Urinary bladder (tissue), 3 donors: ENCODE measurements at regions not wholly inside any gene's neighbourhood (a gene's known extent, or its start where the extent isn't known, plus 50 kb on each side); places are given as distances from the start of the nearest gene placed in this dataset.
A peak's percentile ranks its signal among the peaks of the same experiment; 100 is the strongest.
"Not testable (repeated sequence)": the region's sequence is repeated elsewhere in the genome, so short reads cannot be mapped to it uniquely, and the experiment has no call there.

Source experiments
- DNase-seq: peaks from one replicate; pipeline ENCODE4 v3.0.0-alpha.2; 2015; ENCODE audit errors: extremely low spot score
- H3K27ac ChIP-seq: one replicate; pipeline ENCODE4 v1.5.1; 2013; ENCODE audit warnings: low read depth, mild to moderate bottlenecking, moderate library complexity
- H3K36me3 ChIP-seq: one replicate; pipeline ENCODE4 v1.6.1; 2013; ENCODE audit warnings: mild to moderate bottlenecking, moderate library complexity; ENCODE audit not compliant: insufficient read depth
- H3K4me1 ChIP-seq: one replicate; pipeline ENCODE4 v1.6.1; 2013; ENCODE audit warnings: mild to moderate bottlenecking, moderate library complexity; ENCODE audit not compliant: insufficient read depth
- H3K4me3 ChIP-seq: one replicate; pipeline ENCODE4 v1.5.1; 2013; ENCODE audit warnings: low read depth, low read length
- WGBS: extraction: QIAGEN DNeasy Blood & Tissue Kit; methylation state at CpG from one replicate; pipeline ENCODE4 v1.1.7; 2013; 5-methylcytosine and 5-hydroxymethylcytosine counted together
- donor health status: healthy with polysubstance abuse.
- donor health status: healthy.

DNA sequence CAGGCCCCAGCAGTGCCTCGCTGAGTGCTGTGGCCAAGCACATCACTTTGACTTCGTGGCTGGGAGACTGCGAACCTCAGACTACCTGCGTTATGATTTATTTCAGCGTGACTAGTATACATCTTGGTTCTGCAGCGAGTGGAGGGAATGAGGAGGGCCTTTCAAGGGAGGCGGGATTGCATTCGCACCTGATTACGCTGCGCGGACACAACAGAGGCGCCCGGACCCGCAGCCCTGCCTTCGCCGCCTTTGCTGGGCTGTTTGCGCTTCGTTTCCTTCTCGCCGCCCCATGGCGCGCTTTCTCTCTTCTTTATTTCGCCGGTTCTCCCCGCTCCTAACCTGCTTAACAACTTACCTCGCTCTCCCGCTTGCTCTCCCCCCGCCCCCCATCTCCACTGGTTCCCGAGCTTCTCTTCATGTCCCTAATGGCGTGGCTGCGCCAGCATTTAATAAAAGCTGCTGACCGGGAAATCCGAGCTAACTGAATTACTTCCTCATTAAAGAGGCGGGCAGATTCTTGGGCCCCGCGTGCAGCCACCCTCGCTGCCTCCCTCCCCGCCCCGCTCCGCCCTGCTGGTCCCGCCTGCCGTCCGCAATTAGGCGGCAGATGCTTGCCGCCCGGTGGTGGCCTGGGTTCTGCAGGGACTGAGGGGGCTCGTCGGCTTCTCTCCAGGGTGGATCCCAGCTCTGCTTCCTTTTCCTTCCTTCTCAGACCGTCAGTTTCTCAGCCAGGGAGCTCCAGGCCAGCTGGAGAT, 257.6 kb upstream of the SDK2 start:
- no peaks in the 10 kb centered on the region for H3K36me3 ChIP-seq
- DNase-seq = no peak
- WGBS = 5% methylated on average over 49 of the region's 49 CpGs

DNA sequence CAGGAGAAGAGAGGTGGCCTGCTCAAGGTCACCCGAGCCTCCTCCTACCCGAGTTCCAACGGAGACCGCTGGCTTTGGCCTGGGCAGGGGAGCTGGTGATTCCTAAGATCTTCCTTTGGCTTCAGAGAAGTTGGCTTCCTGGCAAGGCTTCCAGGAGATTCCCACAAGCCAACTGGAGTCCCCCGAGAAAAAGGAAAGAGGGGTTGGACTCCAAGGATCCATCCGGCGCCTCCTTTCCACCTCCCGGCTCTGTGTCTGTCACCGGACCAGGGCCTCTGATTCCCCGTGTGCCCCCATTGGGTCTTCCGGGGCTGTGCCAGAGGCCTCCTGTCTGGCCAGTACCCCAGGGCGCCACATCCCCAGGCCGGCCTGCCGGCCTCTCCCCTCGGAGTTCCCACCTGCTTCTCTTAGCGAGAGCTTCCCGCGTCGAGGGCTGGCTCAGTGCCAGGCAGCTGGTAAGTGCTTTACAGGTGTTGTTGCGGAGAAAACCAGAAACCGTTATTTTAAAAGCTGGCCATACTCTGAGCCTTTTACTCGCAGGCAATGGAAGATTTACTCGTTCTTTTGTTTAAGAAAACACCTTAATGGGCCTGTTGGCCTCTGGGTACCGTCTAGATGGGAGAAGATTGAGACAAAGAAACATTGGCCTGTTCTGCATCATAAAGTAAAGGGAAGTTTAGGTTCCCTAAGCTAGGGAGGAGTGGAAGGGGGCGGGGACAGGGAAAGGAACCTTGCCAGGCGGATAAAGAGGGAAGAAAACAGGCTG, 258.4 kb upstream of the SDK2 start:
- no peak for DNase-seq
- Histone ChIP-seq H3K4me3 (no peak overlapping the region), H3K27ac (no peak overlapping the region), H3K4me1 (no peaks in the 10 kb centered on the region), H3K36me3 (no peaks in the 10 kb centered on the region)
- WGBS = 45% methylated on average over 26 of the region's 26 CpGs

More for the DNA sequence above, 257.6 kb upstream of the SDK2 start:
- H3K27ac ChIP-seq = no peak overlapping the region
- H3K4me1 ChIP-seq = no peaks in the 10 kb centered on the region
- H3K4me3 ChIP-seq = peak overlapping the region; percentile 12

DNA sequence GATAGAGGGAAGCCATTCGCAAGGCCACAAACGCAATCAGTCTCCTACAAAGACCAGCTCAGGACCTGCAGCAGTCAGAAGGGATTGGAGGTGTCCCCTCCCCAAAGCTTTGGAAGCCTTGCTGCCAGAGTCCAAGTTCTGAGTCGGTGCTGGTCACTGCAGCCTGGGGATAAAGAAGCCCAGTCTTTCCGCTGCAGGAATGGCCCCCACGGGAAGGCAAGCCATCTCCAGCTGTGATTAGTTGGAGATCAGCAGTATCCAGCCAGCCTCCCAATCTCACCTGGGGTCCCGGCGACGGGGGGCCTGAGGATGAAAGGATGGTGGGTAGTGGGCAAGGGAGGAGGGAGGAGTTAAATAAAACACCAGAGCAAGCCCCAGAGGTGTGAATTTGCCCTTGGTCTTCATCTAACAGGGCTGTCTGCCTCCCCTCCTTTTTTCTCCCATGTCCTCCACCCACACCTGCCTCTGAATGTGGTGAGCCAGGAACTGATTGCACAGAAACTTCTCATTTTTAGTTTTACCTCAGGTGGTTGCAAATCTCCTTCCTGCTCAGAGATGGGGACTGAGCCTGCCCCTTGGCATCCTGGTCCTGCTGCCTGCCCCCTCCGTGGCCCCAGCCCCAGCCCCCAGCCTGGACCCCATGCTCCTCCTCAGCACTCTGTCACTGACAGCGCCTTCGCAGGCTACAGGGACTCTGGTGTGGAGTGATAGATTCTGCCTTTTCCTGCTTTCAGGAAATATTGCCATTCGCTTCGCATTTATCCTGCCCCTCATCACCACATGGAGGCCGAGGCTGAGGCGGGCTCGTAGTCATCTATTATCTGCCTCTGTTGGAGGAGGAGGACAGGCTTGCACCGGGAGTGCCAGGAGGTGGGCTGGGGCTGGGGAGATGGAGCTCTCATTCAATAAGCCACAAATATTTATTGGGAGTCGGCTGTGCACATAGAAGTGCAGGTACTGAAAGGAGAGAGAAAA, 262.9 kb upstream of the SDK2 start:
- Histone ChIP-seq H3K4me1 (no peaks in the 10 kb centered on the region), H3K27ac (no peak overlapping the region), H3K36me3 (no peaks in the 10 kb centered on the region), H3K4me3 (no peak overlapping the region)
- no peak for DNase-seq
- 47% methylated on average over 18 of the region's 18 CpGs for WGBS

GRCh38 chr17:73909186-73909585, 264.9 kb upstream of the SDK2 start:
- Histone ChIP-seq H3K4me3 (no peak overlapping the region), H3K27ac (no peak overlapping the region), H3K4me1 (no peaks in the 10 kb centered on the region), H3K36me3 (no peaks in the 10 kb centered on the region)
- 80% methylated on average over 7 of the region's 7 CpGs for WGBS
- DNase-seq = no peak

- Histone ChIP-seq H3K27ac (no peak overlapping the region), H3K4me3 (no peak overlapping the region), H3K36me3 (no peaks in the 10 kb centered on the region), H3K4me1 (no peaks in the 10 kb centered on the region)
- 75% methylated on average over 4 of the region's 4 CpGs for WGBS
- no peak for DNase-seq
These were observed 266.0 kb upstream of the SDK2 start for GRCh38 chr17:73910206-73910605.

DNA sequence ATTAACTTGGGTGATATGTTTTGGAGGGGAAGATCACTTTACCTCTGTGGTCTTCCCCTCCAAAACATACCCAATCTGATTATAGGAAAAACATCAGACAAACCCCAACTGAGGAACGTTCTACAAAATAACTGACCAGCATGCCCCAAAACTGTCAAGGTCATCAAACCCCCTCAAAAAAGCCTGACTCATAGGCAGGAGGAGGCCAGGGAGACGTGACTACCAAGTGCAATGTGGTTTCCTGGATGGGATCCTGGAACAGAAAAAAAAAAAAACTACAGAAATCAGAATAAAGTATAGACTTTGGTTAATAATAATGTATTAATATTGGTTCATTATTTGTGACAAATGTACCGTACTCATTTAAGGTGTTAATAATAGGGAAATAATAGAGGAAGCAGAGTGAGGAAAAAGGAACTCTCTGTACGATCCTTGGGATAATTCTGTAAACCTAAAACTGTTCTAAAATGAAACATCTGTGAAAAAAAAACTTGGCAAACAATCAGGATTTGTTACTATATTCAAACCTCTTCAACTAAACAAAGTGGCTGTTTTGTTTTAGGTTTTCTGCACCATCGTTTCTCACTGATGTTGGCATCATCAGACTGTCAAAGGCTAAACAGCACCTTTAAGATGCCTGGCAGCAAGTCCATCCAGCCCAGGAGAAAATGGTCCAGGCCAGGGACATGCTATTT, 266.7 kb upstream of the SDK2 start:
- DNase-seq = no peak
- 31% methylated on average over 5 of the region's 5 CpGs for WGBS
- H3K4me3 ChIP-seq = no peak overlapping the region
- no peaks in the 10 kb centered on the region for H3K36me3 ChIP-seq
- H3K27ac ChIP-seq = no peak overlapping the region
- no peaks in the 10 kb centered on the region for H3K4me1 ChIP-seq

DNA sequence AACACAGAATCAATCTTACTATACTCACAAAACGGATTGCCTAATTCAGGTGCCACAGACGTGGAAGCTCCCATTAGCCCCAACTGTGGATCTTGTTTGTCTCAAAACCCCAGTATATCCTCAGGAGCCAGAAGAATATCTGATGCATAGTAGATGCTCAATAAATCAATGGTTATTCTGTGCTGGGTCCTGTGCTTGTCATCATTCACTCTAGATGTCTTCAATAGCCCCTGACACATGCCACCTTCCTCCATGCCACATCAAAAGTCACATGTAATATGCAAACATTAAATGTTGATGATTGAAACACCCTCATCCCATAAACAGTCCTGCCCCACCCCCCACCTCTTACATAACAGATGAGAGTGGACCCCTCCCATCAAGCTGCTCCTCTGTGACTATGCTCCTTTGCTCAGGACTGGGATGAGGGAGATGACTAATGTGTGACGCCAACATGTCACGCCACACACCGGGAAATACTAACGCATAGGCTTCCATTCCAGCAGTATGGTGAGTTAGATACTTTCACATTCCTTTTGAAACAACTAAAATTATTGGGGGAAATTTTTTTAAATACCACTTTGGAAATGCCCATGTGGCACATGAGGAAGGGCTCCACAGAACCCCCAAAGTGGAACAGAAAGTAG, 267.6 kb upstream of the SDK2 start:
- no peak for DNase-seq
- no peak overlapping the region for H3K27ac ChIP-seq
- 74% methylated on average over 6 of the region's 6 CpGs for WGBS

DNA sequence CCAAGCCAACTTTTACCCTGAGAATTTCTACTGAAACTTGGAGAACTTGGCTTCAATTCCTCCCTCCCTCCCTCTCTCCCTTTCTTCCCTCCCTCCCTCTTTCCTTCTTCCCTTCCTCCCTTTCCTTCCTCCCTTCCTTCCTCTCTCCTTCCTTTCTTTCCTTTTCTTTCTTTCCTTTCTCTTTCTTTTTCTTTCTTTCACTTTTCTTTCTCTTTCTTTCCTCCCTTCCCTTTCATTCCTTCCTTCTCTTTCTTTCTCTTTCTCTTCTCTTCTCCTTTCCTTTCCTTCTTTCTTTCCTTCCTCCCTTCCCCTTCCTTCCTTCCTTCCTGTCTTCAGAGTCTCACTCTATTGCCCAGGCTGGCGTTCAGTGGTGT, 268.1 kb upstream of the SDK2 start:
- no peak overlapping the region for H3K27ac ChIP-seq
- no peaks in the 10 kb centered on the region for H3K36me3 ChIP-seq
- DNase-seq = no peak
- 79% methylated on average over 1 of the region's 1 CpG for WGBS
- H3K4me1 ChIP-seq = no peaks in the 10 kb centered on the region
- H3K4me3 ChIP-seq = no peak overlapping the region

More for the DNA sequence above, 267.6 kb upstream of the SDK2 start:
- Histone ChIP-seq H3K4me3 (no peak overlapping the region), H3K36me3 (no peaks in the 10 kb centered on the region), H3K4me1 (no peaks in the 10 kb centered on the region)

DNA sequence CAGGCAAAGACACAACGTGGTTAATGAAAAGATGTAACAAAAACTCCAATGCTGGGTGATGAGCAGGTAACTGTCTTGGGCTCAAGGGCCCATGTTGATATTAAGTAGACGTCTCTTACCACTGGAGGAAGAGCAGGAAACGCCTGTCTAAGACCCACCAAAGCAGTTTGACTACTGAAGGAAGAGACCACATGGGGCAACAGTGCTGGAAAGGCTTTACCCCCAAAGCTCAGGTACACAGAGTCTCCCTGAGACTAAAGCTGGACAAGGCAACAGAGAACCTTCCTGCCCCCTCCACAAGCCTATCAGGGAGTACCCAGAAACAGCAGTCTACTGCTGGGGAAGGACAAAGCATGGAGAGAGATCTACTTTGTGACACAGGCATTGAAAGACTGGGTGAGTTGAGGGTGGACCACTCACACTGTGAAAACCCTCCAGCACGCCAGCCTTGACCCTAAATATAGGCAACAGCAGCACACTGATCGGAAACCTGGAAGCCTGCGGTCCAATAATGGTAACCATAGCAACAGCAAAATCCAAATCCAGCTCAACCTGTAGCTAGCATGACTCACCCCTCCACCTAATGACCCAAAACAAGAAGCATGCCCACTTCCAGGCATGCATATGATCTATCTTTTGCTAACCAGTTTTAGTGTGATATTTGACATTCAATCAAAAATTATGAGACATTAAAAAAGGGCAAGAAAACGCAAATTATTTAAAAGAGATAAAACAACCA, 270.5 kb upstream of the SDK2 start:
- no peaks in the 10 kb centered on the region for H3K4me1 ChIP-seq
- no peak for DNase-seq
- no peak overlapping the region for H3K4me3 ChIP-seq
- H3K27ac ChIP-seq = no peak overlapping the region
- WGBS = 73% methylated on average over 7 of the region's 7 CpGs
- no peaks in the 10 kb centered on the region for H3K36me3 ChIP-seq

DNA sequence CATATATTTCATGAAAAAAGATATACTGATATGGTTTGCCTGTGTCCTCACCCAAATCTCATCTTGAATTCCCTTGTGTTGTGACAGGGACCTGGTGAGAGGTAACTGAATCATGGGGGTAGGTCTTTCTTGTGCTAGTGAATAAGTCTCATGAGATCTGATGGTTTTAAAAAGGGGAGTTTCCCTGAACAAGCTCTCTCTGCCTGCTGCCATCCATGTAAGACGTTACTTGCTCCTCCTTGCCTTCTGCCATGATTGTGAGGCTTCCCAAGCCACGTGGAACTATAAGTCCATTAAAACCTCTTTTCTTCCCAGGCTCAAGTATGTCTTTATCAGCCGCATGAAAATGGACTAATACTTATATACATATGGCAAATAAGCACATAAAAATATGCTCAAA, 274.8 kb upstream of the SDK2 start:
- not testable (repeated sequence) for H3K4me3 ChIP-seq, H3K36me3 ChIP-seq, DNase-seq, H3K27ac ChIP-seq, H3K4me1 ChIP-seq
- WGBS = 75% methylated on average over 3 of the region's 3 CpGs

DNA sequence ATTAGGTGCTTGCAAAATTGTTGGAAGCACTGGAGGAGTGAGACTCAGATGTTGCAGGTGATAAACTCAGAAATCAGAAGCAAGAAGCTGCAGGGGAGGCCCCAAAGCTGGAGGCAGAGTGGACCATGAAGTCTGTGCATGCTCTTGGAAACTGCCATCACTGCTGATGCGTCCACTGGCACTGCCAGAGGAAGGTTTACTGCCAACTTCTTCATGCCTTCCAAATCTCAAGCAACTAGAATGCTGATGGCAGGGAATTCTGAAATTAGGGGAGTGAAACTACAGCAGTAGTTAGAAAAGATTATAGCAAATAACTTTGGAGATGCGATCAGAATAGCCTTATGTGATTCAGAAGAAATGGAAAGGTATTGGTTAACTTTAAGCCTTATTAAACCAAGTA, 277.1 kb upstream of the SDK2 start:
- WGBS = 87% methylated on average over 2 of the region's 2 CpGs
- no peak overlapping the region for H3K4me3 ChIP-seq
- no peaks in the 10 kb centered on the region for H3K4me1 ChIP-seq
- no peak overlapping the region for H3K27ac ChIP-seq
- DNase-seq = no peak
- no peaks in the 10 kb centered on the region for H3K36me3 ChIP-seq

DNA sequence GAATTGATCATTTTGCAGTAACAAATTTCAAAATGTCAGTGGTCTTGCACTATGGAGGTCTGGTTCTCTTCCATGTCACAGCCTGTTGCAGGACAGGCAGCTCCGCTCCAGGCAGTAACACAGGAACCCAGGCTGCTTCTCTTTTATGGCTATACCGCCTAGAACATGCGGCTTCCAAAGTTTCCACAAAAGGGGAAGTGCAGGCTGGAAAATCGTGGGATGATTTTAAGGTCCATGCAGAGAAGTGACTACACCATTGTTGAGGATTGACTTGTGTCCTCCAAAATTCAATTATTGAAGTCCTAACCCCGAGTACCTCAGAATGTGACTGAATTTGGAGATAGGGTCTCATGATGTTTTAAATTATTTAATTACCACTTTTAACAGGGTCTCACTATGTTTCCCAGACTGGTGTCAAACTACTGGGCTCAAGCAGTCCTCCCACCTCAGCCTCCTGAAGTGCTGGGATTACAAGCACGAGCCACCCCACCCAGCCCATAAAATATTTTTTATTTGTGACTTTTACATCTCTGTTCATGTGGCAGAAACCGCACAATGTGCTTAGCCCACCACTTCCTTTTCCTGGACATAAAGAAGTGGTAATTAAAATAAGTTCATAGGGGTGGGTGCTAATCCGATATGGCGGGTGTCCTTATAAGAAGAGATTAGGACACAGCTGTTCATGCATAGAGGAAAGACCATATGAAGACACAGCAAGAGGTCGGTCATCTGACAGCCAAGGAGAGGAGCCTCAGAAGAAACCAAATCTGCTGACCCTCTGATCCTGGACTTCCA, 279.2 kb upstream of the RPL38 start:
- Histone ChIP-seq H3K4me1 (no peaks in the 10 kb centered on the region), H3K4me3 (no peak overlapping the region)
- 73% methylated on average over 10 of the region's 10 CpGs for whole genome bisulfite sequencing

More for the DNA sequence above, 279.2 kb upstream of the RPL38 start:
- no peak for DNase-seq
- Histone ChIP-seq H3K36me3 (no peaks in the 10 kb centered on the region), H3K27ac (no peak overlapping the region)
